ENCODE measurements at regions not wholly inside any gene's neighbourhood (a gene's known extent, or its start where the extent isn't known, plus 50 kb on each side); places are given as distances from the start of the nearest gene placed in this dataset.

DNA sequence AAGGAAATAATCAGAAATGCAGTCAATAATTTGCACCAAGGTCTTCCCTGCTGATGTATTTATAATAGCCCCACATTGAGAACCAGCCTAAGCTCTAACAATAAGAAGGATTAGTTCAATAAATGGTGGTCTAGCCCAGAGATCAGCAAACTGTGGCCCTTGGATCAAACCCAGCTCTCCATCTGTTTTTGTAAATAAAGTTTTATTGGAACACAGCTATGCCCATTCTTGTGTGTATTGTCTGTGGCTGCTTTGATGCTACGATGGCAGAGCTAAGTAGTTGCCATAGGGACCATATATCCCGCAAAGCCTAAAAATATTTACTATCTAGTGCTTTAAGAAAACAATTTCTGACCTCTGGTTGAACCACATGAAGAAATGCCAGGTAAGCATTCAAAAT, 154.9 kb downstream of the EMX2 start:
- TF ChIP-seq, protein P1, sequence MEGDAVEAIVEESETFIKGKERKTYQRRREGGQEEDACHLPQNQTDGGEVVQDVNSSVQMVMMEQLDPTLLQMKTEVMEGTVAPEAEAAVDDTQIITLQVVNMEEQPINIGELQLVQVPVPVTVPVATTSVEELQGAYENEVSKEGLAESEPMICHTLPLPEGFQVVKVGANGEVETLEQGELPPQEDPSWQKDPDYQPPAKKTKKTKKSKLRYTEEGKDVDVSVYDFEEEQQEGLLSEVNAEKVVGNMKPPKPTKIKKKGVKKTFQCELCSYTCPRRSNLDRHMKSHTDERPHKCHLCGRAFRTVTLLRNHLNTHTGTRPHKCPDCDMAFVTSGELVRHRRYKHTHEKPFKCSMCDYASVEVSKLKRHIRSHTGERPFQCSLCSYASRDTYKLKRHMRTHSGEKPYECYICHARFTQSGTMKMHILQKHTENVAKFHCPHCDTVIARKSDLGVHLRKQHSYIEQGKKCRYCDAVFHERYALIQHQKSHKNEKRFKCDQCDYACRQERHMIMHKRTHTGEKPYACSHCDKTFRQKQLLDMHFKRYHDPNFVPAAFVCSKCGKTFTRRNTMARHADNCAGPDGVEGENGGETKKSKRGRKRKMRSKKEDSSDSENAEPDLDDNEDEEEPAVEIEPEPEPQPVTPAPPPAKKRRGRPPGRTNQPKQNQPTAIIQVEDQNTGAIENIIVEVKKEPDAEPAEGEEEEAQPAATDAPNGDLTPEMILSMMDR (IDR thresholded peaks at IDR 0.05; ENCODE audit: low read length), result no peak
- no peak for TF ChIP-seq EZH2 (IDR thresholded peaks at IDR 0.05; ENCODE audit: borderline replicate concordance, low read length)
- no peak overlapping the region for H3K4me3 ChIP-seq (ENCODE audit: low read depth, low read length, poor library complexity, severe bottlenecking)
- no peaks in the 10 kb centered on the region for H3K36me3 ChIP-seq (ENCODE audit: insufficient read depth, low read length)
- H3K9me3 ChIP-seq (ENCODE audit: low read length), result no peaks in the 10 kb centered on the region
- H3K9ac ChIP-seq (ENCODE audit: low read length), result no peak overlapping the region
- H3K4me1 ChIP-seq (ENCODE audit: insufficient read depth, low read length, severe bottlenecking), result no peaks in the 10 kb centered on the region
- H3K4me2 ChIP-seq (ENCODE audit: low read length), result no peak overlapping the region
- no peaks in the 10 kb centered on the region for H3F3A ChIP-seq (ENCODE audit: insufficient read depth, low read length)
- no peak overlapping the region for H3K27ac ChIP-seq (ENCODE audit: low read depth, low read length, poor library complexity, severe bottlenecking)
- H2AFZ ChIP-seq (ENCODE audit: low read length), result no peak overlapping the region
- no peaks in the 10 kb centered on the region for H3K79me2 ChIP-seq (ENCODE audit: insufficient read depth, low read length)
- H3K27me3 ChIP-seq (ENCODE audit: insufficient read depth, low read length), result no peaks in the 10 kb centered on the region
- H4K20me1 ChIP-seq (ENCODE audit: insufficient read depth, low read length), result no peaks in the 10 kb centered on the region
- no peaks in the 10 kb centered on the region for H3K9me2 ChIP-seq (ENCODE audit: low read depth, low read length)

DNA sequence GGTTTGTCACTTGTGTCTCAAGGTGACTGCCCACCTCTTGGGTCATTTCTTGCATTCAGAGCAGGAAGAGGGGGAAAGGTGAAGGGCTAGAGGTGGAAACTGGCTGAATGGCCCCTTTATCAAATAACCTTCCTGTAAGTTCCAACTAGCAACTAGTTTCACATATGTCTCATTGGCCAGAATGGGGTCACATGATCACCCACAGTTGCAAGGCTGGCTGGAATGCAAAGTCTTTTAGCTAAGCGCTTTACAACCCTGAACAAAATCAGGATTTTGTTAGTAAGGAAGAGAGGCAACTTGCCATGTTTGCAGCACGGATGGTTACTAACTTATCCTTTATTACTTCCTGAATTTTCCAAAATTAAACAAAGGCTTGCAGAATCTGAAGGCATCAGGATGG, 156.3 kb downstream of the EMX2 start:
- H3K4me2 ChIP-seq (ENCODE audit: low read length), result no peak overlapping the region
- no peaks in the 10 kb centered on the region for H4K20me1 ChIP-seq (ENCODE audit: insufficient read depth, low read length)
- no peaks in the 10 kb centered on the region for H3K79me2 ChIP-seq (ENCODE audit: insufficient read depth, low read length)
- H3K36me3 ChIP-seq (ENCODE audit: insufficient read depth, low read length), result no peaks in the 10 kb centered on the region
- H3F3A ChIP-seq (ENCODE audit: insufficient read depth, low read length), result no peaks in the 10 kb centered on the region
- no peak overlapping the region for H3K4me3 ChIP-seq (ENCODE audit: low read depth, low read length, poor library complexity, severe bottlenecking)
- H3K27me3 ChIP-seq (ENCODE audit: insufficient read depth, low read length), result no peaks in the 10 kb centered on the region
- no peaks in the 10 kb centered on the region for H3K4me1 ChIP-seq (ENCODE audit: insufficient read depth, low read length, severe bottlenecking)
- TF ChIP-seq, protein P1 (IDR thresholded peaks at IDR 0.05; ENCODE audit: low read length), result no peak
- TF ChIP-seq EZH2 (IDR thresholded peaks at IDR 0.05; ENCODE audit: borderline replicate concordance, low read length), result no peak
- H3K9ac ChIP-seq (ENCODE audit: low read length), result no peak overlapping the region
- no peak overlapping the region for H3K27ac ChIP-seq (ENCODE audit: low read depth, low read length, poor library complexity, severe bottlenecking)
- no peaks in the 10 kb centered on the region for H3K9me3 ChIP-seq (ENCODE audit: low read length)
- H2AFZ ChIP-seq (ENCODE audit: low read length), result no peak overlapping the region
- H3K9me2 ChIP-seq (ENCODE audit: low read depth, low read length), result no peaks in the 10 kb centered on the region

DNA sequence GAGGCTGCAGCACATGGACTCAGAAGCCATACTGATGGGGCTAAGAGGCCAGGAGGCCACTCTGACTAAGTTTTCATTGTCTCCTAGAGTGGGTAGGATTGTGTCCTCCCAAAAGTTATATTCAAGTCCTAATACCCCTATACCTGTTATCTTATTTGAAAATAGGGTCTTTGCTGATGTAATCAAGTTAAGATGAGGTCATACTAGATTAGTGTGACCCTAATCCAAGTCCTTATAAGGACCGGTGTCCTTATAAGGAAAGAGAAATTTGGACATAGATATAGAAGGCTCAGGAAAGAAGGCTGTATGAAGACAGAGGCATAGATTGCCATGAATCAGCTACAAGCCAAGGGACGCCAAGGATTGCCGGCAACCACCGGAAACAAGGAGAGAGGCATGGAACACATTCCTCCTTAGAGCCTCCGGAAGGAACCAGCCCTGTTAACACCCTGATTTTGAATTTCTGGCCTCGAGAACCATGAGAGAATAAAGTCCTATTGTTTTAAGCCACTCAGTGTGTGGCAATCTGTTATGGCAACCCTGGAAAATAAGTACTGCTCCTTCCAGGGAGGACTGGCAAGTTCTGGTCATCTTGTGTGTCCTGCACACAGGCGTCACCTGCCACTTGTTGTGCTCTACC, 157.0 kb downstream of the EMX2 start:
- no peaks in the 10 kb centered on the region for H4K20me1 ChIP-seq (ENCODE audit: insufficient read depth, low read length)
- H3K9ac ChIP-seq (ENCODE audit: low read length), result no peak overlapping the region
- no peak overlapping the region for H3K27ac ChIP-seq (ENCODE audit: low read depth, low read length, poor library complexity, severe bottlenecking)
- H3K79me2 ChIP-seq (ENCODE audit: insufficient read depth, low read length), result no peaks in the 10 kb centered on the region
- no peak overlapping the region for H3K4me3 ChIP-seq (ENCODE audit: low read depth, low read length, poor library complexity, severe bottlenecking)
- H3K9me3 ChIP-seq (ENCODE audit: low read length), result no peaks in the 10 kb centered on the region
- no peaks in the 10 kb centered on the region for H3K36me3 ChIP-seq (ENCODE audit: insufficient read depth, low read length)
- no peak overlapping the region for H3K4me2 ChIP-seq (ENCODE audit: low read length)
- no peak for TF ChIP-seq EZH2 (IDR thresholded peaks at IDR 0.05; ENCODE audit: borderline replicate concordance, low read length)
- TF ChIP-seq, protein P1 (IDR thresholded peaks at IDR 0.05; ENCODE audit: low read length), result no peak
- H3K4me1 ChIP-seq (ENCODE audit: insufficient read depth, low read length, severe bottlenecking), result no peaks in the 10 kb centered on the region
- no peaks in the 10 kb centered on the region for H3F3A ChIP-seq (ENCODE audit: insufficient read depth, low read length)
- no peaks in the 10 kb centered on the region for H3K27me3 ChIP-seq (ENCODE audit: insufficient read depth, low read length)
- H3K9me2 ChIP-seq (ENCODE audit: low read depth, low read length), result no peaks in the 10 kb centered on the region
- H2AFZ ChIP-seq (ENCODE audit: low read length), result no peak overlapping the region

All from OCI-LY1 (cell line).